Fibroblast of mammary gland (primary cell): ENCODE measurements at regions not wholly inside any gene's neighbourhood (a gene's known extent, or its start where the extent isn't known, plus 50 kb on each side); places are given as distances from the start of the nearest gene placed in this dataset.

Experiments used
- DNase-seq: peaks from one replicate; pipeline ENCODE4 v3.0.0-alpha.2; 2010; ENCODE audit warnings: low read depth
- H3K4me3 ChIP-seq: 2 replicates; pipeline ENCODE4 v1.5.1; 2011; ENCODE audit warnings: low read depth, mild to moderate bottlenecking, low read length, moderate library complexity; ENCODE audit not compliant: control insufficient read depth
- TF ChIP-seq, protein P1 (sequence below): conservative IDR thresholded peaks from 2 replicates; pipeline ENCODE4 v1.5.1; 2011; ENCODE audit warnings: low read depth, low read length, inconsistent platforms; ENCODE audit not compliant: control insufficient read depth, insufficient read depth

GRCh38 chr4:159003420-159004253 is 99.2 kb upstream of the RAPGEF2 start:
- H3K4me3 ChIP-seq = no peak overlapping the region
- peak; percentile 24 for DNase-seq
- TF ChIP-seq, protein P1, sequence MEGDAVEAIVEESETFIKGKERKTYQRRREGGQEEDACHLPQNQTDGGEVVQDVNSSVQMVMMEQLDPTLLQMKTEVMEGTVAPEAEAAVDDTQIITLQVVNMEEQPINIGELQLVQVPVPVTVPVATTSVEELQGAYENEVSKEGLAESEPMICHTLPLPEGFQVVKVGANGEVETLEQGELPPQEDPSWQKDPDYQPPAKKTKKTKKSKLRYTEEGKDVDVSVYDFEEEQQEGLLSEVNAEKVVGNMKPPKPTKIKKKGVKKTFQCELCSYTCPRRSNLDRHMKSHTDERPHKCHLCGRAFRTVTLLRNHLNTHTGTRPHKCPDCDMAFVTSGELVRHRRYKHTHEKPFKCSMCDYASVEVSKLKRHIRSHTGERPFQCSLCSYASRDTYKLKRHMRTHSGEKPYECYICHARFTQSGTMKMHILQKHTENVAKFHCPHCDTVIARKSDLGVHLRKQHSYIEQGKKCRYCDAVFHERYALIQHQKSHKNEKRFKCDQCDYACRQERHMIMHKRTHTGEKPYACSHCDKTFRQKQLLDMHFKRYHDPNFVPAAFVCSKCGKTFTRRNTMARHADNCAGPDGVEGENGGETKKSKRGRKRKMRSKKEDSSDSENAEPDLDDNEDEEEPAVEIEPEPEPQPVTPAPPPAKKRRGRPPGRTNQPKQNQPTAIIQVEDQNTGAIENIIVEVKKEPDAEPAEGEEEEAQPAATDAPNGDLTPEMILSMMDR = no peak

- peak; percentile 80 for DNase-seq
- TF ChIP-seq, protein P1 = no peak
- H3K4me3 ChIP-seq = no peak overlapping the region
Measured at GRCh38 chr4:159006202-159006601, 96.7 kb upstream of the RAPGEF2 start.

DNA sequence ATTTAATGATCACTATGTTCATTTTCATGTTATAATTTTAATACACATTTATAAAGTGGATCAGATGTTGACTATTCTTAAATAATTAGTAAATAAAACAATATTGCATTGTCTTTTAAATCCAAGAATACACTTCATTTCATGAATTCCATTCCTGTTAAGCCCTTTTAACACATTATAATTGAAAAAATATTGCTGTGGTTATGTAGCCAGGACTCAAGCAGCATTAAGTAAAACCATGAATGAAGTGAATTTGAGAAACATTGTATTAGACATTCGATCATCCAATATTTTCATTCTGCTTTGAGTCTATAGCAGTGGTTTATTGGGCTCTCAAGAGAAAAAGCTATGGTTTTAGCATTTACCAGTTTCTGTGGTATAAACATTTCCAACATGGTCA is 94.2 kb upstream of the RAPGEF2 start:
- DNase-seq = no peak
- no peak overlapping the region for H3K4me3 ChIP-seq
- TF ChIP-seq, protein P1 = no peak

- H3K4me3 ChIP-seq = no peak overlapping the region
- TF ChIP-seq, protein P1 = no peak
- DNase-seq = peak; percentile 15
Measured at GRCh38 chr4:159009521-159009920, 93.4 kb upstream of the RAPGEF2 start.

GRCh38 chr4:159010100-159010499 is 92.8 kb upstream of the RAPGEF2 start:
- TF ChIP-seq, protein P1 = no peak
- DNase-seq = no peak
- no peak overlapping the region for H3K4me3 ChIP-seq

DNA sequence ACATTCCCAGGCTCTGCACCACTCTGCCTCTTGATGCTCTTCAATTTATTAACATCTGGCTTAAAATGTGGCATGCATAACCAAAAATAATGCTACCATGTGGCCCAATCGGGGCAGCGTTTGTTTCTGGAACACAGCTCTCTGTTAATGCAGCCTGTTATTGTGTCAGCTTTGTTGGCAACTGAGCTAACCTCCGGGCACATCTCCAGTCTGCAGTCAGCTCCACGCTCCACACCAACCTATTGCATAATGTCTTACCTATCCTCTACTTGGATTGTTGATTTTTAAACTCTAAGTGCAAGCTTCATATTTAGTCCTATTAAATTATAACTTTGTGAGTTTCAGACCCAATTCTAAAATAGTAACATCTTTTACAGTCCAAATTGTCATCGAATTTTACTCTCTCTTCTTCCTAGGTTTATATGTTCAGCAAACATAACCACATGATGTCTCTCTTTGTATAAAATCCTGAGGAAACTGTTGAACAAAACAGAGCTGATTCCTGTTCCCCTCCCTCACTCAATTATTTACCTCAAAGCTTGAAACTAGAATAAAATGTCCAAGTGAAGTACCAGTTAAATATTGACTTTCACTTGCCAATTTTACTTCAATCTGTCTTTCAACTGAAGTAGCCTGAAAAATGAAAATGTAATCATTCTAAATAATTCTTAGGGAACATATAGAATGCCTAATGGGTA is 92.2 kb upstream of the RAPGEF2 start:
- DNase-seq = peak; percentile 91
- H3K4me3 ChIP-seq = no peak overlapping the region
- TF ChIP-seq, protein P1 = no peak
